ENCODE measurements at regions not wholly inside any gene's neighbourhood (a gene's known extent, or its start where the extent isn't known, plus 50 kb on each side); places are given as distances from the start of the nearest gene placed in this dataset.

- no peak for TF ChIP-seq CTCF (IDR thresholded peaks at IDR 0.05)
Observed at GRCh38 chr6:159479146-159479545, 213.9 kb downstream of the SOD2 start.

- no peak for TF ChIP-seq CTCF (IDR thresholded peaks at IDR 0.05)
Observed at GRCh38 chr6:159473475-159474263, 219.4 kb downstream of the SOD2 start.

GRCh38 chr6:159470397-159470796, 222.6 kb downstream of the SOD2 start:
- TF ChIP-seq CTCF (IDR thresholded peaks at IDR 0.05): no peak

GRCh38 chr6:159469443-159469842, 223.6 kb downstream of the SOD2 start:
- TF ChIP-seq CTCF (IDR thresholded peaks at IDR 0.05): no peak

- no peak for TF ChIP-seq CTCF (IDR thresholded peaks at IDR 0.05)
Observed at GRCh38 chr6:159468994-159469393, 224.0 kb downstream of the SOD2 start.

GRCh38 chr6:159467473-159468041, 225.5 kb downstream of the SOD2 start:
- no peak for TF ChIP-seq CTCF (IDR thresholded peaks at IDR 0.05)

- no peak for TF ChIP-seq CTCF (IDR thresholded peaks at IDR 0.05)
Observed at GRCh38 chr6:159466926-159467325, 226.1 kb downstream of the SOD2 start.
